Superior temporal gyrus (tissue), 1 donor: ENCODE measurements at regions not wholly inside any gene's neighbourhood (a gene's known extent, or its start where the extent isn't known, plus 50 kb on each side); places are given as distances from the start of the nearest gene placed in this dataset.
"Not testable (repeated sequence)": the region's sequence is repeated elsewhere in the genome, so short reads cannot be mapped to it uniquely, and the experiment has no call there.

Experiments used
- DNase-seq: peaks from one replicate; pipeline ENCODE4 v3.0.0-alpha.2; 2016; ENCODE audit errors: extremely low spot score

GRCh38 chr2:87638872-87639271, 109.0 kb upstream of the PLGLB2 start:
- DNase-seq = not testable (repeated sequence)

- not testable (repeated sequence) for DNase-seq
Observed at GRCh38 chr2:87639801-87640440, 108.0 kb upstream of the PLGLB2 start.

GRCh38 chr2:87640961-87641563, 106.8 kb upstream of the PLGLB2 start:
- not testable (repeated sequence) for DNase-seq

- DNase-seq = not testable (repeated sequence)
Observed at GRCh38 chr2:87643165-87643564, 104.7 kb upstream of the PLGLB2 start.

GRCh38 chr2:87647737-87648498, 100.0 kb upstream of the PLGLB2 start:
- not testable (repeated sequence) for DNase-seq

GRCh38 chr2:87648815-87649214, 99.1 kb upstream of the PLGLB2 start:
- DNase-seq = not testable (repeated sequence)

- not testable (repeated sequence) for DNase-seq
Observed at GRCh38 chr2:87649871-87650270, 98.0 kb upstream of the PLGLB2 start.

GRCh38 chr2:87650837-87651236, 97.0 kb upstream of the PLGLB2 start:
- not testable (repeated sequence) for DNase-seq

GRCh38 chr2:87651589-87651988, 96.3 kb upstream of the PLGLB2 start:
- not testable (repeated sequence) for DNase-seq

GRCh38 chr2:87653373-87653772, 94.5 kb upstream of the PLGLB2 start:
- DNase-seq = not testable (repeated sequence)

- not testable (repeated sequence) for DNase-seq
Observed at GRCh38 chr2:87654136-87654814, 93.6 kb upstream of the PLGLB2 start.

GRCh38 chr2:87657915-87658314, 90.0 kb upstream of the PLGLB2 start:
- not testable (repeated sequence) for DNase-seq

GRCh38 chr2:87658357-87658756, 89.5 kb upstream of the PLGLB2 start:
- DNase-seq = not testable (repeated sequence)

- not testable (repeated sequence) for DNase-seq
Observed at GRCh38 chr2:87658976-87659375, 88.9 kb upstream of the PLGLB2 start.

- DNase-seq = not testable (repeated sequence)
Observed at GRCh38 chr2:87660164-87660563, 87.7 kb upstream of the PLGLB2 start.

GRCh38 chr2:87662316-87663290, 85.3 kb upstream of the PLGLB2 start:
- not testable (repeated sequence) for DNase-seq

GRCh38 chr2:87663347-87663746, 84.5 kb upstream of the PLGLB2 start:
- DNase-seq = not testable (repeated sequence)

GRCh38 chr2:87667027-87667426, 80.9 kb upstream of the PLGLB2 start:
- not testable (repeated sequence) for DNase-seq

- DNase-seq = not testable (repeated sequence)
Observed at GRCh38 chr2:87668361-87668760, 79.5 kb upstream of the PLGLB2 start.

GRCh38 chr2:87669633-87670231, 78.2 kb upstream of the PLGLB2 start:
- not testable (repeated sequence) for DNase-seq
